Smooth muscle cell (in vitro differentiated cells): ENCODE measurements at regions not wholly inside any gene's neighbourhood (a gene's known extent, or its start where the extent isn't known, plus 50 kb on each side); places are given as distances from the start of the nearest gene placed in this dataset.

Source experiments
- DNase-seq: peaks from one replicate; lab custom pipeline; 2025; ENCODE audit not compliant: unreplicated experiment; lab: John Stamatoyannopoulos, UW
- H2AFZ ChIP-seq: fragments of 200-600 bp; sonication (generic); 2 replicates; pipeline ENCODE4 v1.6.0; 2016; ENCODE audit warnings: antibody characterized with exemption, low read depth, mild to moderate bottlenecking
- H3F3A ChIP-seq: fragments of 200-600 bp; sonication (generic); 2 replicates; pipeline ENCODE4 v1.6.0; 2017; ENCODE audit warnings: antibody characterized with exemption, low read depth
- H3K27ac ChIP-seq: fragments of 200-600 bp; sonication (generic); 2 replicates; pipeline ENCODE4 v1.5.1; 2016; ENCODE audit warnings: low read depth, mild to moderate bottlenecking
- H3K27me3 ChIP-seq: fragments of 200-600 bp; sonication (generic); 2 replicates; pipeline ENCODE4 v1.6.1; 2016; ENCODE audit warnings: low read depth, mild to moderate bottlenecking
- H3K36me3 ChIP-seq: fragments of 200-600 bp; sonication (generic); 2 replicates; pipeline ENCODE4 v1.5.1; 2016; ENCODE audit warnings: low read depth
- H3K4me1 ChIP-seq: fragments of 200-600 bp; sonication (generic); 2 replicates; pipeline ENCODE4 v1.5.1; 2016; ENCODE audit warnings: low read depth
- H3K4me2 ChIP-seq: fragments of 200-600 bp; sonication (generic); 2 replicates; pipeline ENCODE4 v1.6.0; 2016; ENCODE audit warnings: mild to moderate bottlenecking
- H3K4me3 ChIP-seq: fragments of 200-600 bp; sonication (generic); 2 replicates; pipeline ENCODE4 v1.5.1; 2016; ENCODE audit warnings: mild to moderate bottlenecking
- H3K79me2 ChIP-seq: fragments of 200-600 bp; sonication (generic); 2 replicates; pipeline ENCODE4 v1.6.0; 2016; ENCODE audit warnings: low read depth, mild to moderate bottlenecking
- H3K9ac ChIP-seq: fragments of 200-600 bp; sonication (generic); 2 replicates; pipeline ENCODE4 v1.6.0; 2016; ENCODE audit warnings: low read depth
- H3K9me3 ChIP-seq: fragments of 200-600 bp; sonication (generic); replicated peaks from 2 replicates; pipeline ENCODE4 v1.5.1; 2016; ENCODE audit warnings: low read depth
- H4K20me1 ChIP-seq: fragments of 200-600 bp; sonication (generic); 2 replicates; pipeline ENCODE4 v1.6.0; 2016; ENCODE audit warnings: low read depth
- CTCF ChIP-seq: fragments of 200-600 bp; sonication (generic); IDR thresholded peaks from 2 replicates; pipeline ENCODE4 v1.5.1; 2017; ENCODE audit warnings: borderline replicate concordance, mild to moderate bottlenecking, antibody characterized with exemption; ENCODE audit not compliant: insufficient read depth, poor library complexity, severe bottlenecking
- WGBS: methylation state at CpG from one replicate; pipeline ENCODE4 v1.1.7; 2016; ENCODE audit warnings: low lambda C conversion rate; 5-methylcytosine and 5-hydroxymethylcytosine counted together

- no peaks in the 10 kb centered on the region for H3K79me2 ChIP-seq
- H3K36me3 ChIP-seq, result no peaks in the 10 kb centered on the region
- H2AFZ ChIP-seq, result no peak overlapping the region
- H3K4me1 ChIP-seq, result peaks cover 7% of the 10 kb centered on the region
- H4K20me1 ChIP-seq, result no peaks in the 10 kb centered on the region
- H3K9ac ChIP-seq, result no peak overlapping the region
- DNase-seq, result no peak
- WGBS, result 98% methylated on average over 3 of the region's 3 CpGs
- no peaks in the 10 kb centered on the region for H3F3A ChIP-seq
- H3K27ac ChIP-seq, result no peak overlapping the region
- no peaks in the 10 kb centered on the region for H3K27me3 ChIP-seq
- no peak overlapping the region for H3K4me3 ChIP-seq
- no peak for TF ChIP-seq CTCF
- H3K4me2 ChIP-seq, result no peak overlapping the region
- H3K9me3 ChIP-seq, result no peaks in the 10 kb centered on the region
Measured at GRCh38 chr18:56319953-56320352, 318.4 kb downstream of the TXNL1 start.

- Histone ChIP-seq H3K27ac (no peak overlapping the region), H3K4me1 (no peaks in the 10 kb centered on the region)
- WGBS, result 89% methylated on average over 2 of the region's 2 CpGs
Measured at GRCh38 chr18:56316727-56317126, 321.7 kb downstream of the TXNL1 start.

DNA sequence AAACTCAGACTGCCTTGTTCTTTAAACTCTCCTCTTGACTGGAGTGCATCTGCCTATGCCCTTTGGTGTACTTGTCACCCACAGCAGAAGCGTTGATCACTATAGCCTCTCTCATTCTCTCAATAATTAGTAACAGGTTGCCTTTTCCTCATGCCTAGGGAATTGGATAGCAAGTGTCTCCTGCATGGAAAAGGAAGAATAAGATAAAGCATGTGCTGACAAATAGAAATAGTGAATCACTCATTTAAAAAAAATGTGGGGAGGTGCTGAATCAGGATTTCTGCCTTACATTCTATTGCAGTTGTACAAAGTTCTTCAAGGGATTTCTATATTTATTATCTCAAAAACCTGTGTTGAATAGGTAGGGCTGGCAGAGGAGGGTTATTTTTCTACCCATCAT lies 323.0 kb downstream of the TXNL1 start:
- Histone ChIP-seq H3K36me3 (no peaks in the 10 kb centered on the region), H3K27me3 (no peaks in the 10 kb centered on the region), H3K27ac (no peak overlapping the region), H3K4me3 (no peak overlapping the region), H3K79me2 (no peaks in the 10 kb centered on the region), H3K9ac (no peak overlapping the region), H3K9me3 (no peaks in the 10 kb centered on the region), H4K20me1 (no peaks in the 10 kb centered on the region), H3K4me2 (no peak overlapping the region), H2AFZ (no peak overlapping the region), H3K4me1 (no peaks in the 10 kb centered on the region), H3F3A (no peaks in the 10 kb centered on the region)
- DNase-seq, result no peak
- WGBS, result 76% methylated on average over 1 of the region's 1 CpG
- TF ChIP-seq CTCF, result no peak

More at GRCh38 chr18:56316727-56317126, 321.7 kb downstream of the TXNL1 start:
- Histone ChIP-seq H3K27me3 (no peaks in the 10 kb centered on the region), H4K20me1 (no peaks in the 10 kb centered on the region), H3K36me3 (no peaks in the 10 kb centered on the region), H3K79me2 (no peaks in the 10 kb centered on the region), H3F3A (no peaks in the 10 kb centered on the region), H3K4me3 (no peak overlapping the region), H3K9me3 (no peaks in the 10 kb centered on the region), H3K9ac (no peak overlapping the region), H3K4me2 (no peak overlapping the region), H2AFZ (no peak overlapping the region)
- DNase-seq, result no peak
- no peak for TF ChIP-seq CTCF

- H3K27me3 ChIP-seq, result no peaks in the 10 kb centered on the region
- no peaks in the 10 kb centered on the region for H4K20me1 ChIP-seq
- no peak overlapping the region for H3K4me3 ChIP-seq
- no peaks in the 10 kb centered on the region for H3K9me3 ChIP-seq
- no peak overlapping the region for H3K4me2 ChIP-seq
- no peak overlapping the region for H3K9ac ChIP-seq
- WGBS, result 94% methylated on average over 1 of the region's 1 CpG
- no peak for TF ChIP-seq CTCF
- no peaks in the 10 kb centered on the region for H3F3A ChIP-seq
- H3K27ac ChIP-seq, result no peak overlapping the region
- H2AFZ ChIP-seq, result no peak overlapping the region
- H3K36me3 ChIP-seq, result no peaks in the 10 kb centered on the region
- DNase-seq, result no peak
- H3K4me1 ChIP-seq, result no peaks in the 10 kb centered on the region
- H3K79me2 ChIP-seq, result no peaks in the 10 kb centered on the region
Measured at GRCh38 chr18:56314396-56314795, 324.0 kb downstream of the TXNL1 start.
